ENCODE measurements at regions not wholly inside any gene's neighbourhood (a gene's known extent, or its start where the extent isn't known, plus 50 kb on each side); places are given as distances from the start of the nearest gene placed in this dataset.

DNA sequence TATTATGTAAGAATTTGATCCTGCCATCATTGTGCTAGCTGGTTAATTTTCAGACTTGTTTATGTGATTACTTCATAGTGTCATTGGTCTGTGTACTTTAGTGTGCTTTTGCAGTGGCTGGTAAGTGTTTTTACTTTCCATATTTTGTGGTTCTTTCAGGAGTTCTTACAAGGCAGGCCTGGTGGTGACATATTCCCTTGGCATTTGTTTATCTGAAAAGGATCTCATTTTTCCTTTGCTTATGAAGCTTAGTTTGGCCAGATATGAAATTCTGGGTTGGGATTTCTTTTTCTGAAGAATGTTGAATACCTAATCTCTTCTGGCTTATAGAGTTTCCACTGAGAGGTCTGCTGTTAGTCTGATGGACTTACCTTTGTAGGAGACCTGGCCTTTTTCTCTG lies 72.8 kb upstream of the MC4R start:
- no peak for DNase-seq

DNA sequence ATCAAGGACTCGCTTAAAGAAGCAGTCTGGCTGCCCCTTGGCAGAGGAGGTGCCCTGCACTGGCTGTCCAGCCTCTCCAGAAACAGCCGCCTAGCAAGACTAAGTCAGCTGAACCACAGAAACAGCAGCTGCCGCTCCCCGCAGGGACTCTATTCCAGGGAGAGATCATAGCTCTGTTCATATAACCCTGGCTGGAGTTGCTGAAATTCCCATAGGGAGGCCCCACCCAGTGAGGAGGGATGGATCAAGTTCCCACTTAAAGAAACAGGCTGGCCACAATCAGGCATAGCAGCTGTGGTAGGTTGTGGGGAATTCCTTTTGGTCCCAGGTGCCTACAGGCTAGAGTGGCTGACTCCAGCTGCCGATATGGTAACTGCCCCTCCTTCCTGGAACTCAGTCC lies 74.2 kb upstream of the MC4R start:
- DNase-seq = peak; percentile 27 to 82 (median 62)

DNA sequence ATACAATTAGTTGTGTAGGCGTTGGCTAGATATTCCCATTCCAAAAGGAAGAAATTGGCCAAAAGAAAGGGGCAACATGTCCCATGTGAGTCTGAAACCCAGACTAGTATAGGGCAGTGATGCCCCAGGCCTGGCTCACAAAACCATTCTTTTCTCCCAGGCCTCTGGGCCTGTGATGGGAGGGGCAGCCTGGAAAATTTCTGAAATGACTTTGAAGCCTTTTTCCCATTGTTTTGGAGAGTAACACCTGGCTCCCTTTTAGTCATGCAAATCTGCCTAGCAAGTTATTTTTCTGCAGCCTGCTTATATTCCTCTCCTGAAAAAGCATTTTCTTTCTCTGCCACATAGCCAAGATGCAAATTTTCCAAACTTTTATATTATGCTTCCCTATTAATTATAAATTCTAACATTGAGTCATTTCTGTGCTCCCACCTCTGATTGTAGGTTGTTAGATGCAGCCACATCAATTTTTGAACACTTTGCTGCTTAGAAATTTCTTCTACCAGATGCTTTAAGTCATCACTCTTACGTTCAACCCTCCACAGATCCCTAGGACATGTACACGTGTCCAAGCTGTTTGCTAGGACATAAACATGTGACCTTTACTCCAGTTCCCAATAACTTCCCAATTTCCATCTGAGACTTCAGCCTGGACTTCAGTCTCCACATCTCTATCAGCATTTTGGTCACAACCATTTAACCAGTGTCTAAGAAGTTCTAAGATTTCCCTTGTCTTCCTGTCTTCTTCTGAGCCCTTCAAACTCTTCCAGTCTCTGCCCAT lies 76.1 kb upstream of the MC4R start:
- no peak for DNase-seq

DNA sequence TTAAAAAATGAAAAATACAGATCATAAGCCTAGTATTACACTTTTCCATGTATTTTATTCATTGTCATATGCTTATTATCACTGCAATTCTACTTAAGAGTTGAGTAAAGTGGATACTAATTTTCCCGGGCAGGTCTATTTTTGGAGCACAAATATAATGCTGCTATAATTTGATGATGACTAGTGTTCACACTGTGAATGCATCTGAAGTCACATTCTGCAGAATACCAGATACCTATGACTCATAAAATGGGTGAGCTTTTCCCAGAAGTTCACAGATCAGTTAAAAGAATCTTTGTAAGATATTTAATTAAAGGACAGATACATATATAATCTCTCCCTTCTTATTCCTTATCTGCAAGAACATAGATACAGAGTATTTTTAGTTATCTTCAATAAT lies 79.8 kb upstream of the MC4R start:
- DNase-seq = peak in 2 of 3 experiments; percentile 23 to 69

DNA sequence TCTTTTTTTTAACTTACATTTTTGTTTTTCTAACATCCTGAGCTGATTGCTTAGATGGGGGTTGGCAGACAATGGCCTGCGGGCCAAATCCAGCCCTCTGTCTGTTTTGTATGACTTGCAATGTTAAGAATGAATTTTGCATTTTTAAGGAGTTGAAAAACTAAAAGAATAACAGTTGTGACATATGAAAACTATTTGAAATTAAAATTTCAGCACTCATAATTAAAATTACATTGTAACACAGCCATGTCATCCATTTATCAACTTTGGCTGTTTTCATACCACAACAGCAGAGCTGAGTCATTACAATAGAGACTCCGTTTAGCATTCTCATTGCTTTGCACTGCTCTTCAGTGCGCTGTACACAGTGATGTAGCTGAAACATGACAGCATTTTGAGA lies 94.1 kb upstream of the MC4R start:
- no peak for DNase-seq

DNA sequence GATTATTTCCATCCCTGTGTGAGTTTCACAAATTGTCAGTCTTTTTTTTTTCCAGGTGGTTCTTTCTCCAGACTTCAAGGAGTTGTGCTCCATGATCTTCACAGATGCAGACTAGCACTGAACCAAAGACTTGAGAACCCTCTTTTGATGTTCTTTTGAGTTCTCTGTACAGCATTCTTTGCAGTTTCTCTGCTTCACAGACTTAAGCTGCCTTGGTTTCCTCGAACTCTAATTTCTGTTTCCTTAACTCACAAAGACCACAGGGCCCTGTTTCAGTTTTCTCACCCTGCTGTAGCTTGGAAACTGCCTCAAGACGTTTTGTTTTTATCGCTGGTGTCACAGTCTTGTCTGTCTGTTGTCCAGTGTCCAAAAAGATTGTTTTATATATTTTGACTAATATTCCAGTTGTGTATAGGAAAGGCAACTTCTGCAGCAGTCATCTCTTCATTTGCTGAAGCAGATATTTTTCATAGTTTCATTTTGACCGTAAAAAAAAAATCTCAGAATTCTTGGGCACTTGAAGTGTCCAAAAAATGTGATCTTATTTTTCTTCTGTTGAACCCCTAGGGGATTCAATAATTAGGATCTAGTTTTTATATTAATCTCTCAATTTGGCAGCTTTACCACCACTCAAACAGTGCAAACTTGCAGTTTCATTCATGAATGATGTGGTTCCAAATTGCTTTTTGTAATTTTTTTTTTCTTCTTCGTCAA lies 97.0 kb upstream of the MC4R start:
- DNase-seq = peak in 1 of 3 experiments; percentile 47

DNA sequence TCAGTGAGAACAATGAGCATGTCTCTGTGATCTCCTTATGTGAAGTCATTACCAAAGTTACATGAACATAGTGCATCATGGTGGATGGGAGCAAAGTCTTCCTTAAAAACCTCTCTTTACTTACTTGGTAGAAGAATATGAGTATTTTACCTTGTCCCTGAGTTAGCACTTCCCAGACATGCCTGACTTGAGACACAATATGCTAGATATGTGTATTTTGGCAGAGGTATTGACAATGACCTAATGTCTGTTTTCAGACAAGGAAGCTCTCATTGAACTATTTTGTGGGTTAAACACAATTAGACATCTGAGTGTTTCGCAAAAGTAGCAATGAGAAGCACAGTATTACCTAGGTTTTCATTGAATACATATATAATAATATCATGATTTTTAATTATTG lies 99.1 kb upstream of the MC4R start:
- no peak for DNase-seq

DNA sequence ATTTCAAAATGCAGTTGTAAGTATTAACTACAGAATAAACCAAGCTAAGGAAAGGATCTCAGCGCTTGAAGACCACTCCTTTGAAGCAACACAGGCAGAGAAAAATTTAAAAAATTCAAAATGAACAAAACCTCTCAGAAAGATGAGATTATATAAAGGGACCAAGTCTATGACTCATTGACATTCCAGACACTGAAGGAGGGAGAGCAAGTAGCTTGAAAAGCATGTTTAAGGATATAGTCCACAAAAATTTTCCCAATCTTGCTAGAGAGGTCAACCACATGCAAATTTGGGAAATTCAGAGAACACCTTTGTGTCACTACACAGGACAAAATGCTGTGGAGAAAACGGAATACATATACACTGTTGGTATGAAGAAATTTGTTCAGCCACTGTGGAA lies 112.6 kb upstream of the MC4R start:
- no peak for DNase-seq

DNA sequence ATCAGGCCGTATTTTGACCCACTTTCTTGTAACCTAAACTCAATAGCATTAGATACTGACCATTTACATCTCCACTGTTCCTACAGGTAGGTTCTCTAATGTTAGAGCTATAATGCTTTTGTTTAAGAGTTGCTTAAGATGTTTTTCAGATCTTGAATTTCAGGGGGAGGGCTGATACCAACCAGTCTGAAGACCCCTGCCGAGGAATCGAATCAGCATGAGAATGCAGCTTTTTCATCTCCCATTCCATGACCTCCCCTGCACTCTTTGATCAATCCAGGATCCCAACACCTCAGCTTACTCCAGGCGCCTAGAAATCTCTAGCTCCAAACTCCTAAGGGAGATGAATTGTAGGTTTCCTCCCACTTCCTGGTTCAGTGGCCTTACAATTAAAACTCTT lies 120.5 kb upstream of the MC4R start:
- DNase-seq = no peak

DNA sequence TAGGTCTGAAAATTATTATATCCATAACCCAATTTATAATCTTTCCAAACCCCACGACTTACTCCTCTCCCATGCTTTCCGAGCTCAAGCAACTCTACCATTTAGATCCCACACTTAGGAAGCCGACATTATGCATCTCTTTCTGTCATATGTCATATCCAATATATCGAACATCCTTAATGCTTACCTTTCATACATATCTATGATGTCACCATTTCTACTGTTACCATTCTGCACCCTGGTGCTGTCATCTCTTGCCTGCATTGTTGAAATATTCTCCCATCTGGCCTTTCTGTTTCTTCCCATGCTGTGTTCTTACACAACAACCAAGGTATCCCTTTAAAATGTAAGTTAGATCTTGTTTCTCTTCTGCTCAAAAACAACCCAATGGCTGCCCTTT lies 127.1 kb upstream of the MC4R start:
- no peak for DNase-seq

DNA sequence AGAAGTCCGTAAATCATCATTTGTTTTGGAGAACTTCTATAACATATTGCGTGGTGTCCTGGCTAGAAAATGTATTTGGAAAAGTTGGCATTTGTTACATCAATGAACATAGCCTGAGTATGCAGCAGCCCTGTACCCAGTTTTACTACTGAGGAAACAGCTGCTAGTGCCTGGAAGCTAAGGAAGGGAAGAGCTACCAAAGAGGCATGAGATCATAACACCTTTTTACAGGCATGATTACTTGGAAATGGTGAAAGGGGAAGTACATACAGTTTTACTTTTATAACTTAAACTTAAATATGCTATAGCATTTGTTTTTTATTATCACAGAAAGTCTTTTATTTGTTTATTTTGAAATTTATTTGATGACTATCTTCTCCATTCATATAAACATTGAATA lies 128.4 kb upstream of the MC4R start:
- DNase-seq = no peak

DNA sequence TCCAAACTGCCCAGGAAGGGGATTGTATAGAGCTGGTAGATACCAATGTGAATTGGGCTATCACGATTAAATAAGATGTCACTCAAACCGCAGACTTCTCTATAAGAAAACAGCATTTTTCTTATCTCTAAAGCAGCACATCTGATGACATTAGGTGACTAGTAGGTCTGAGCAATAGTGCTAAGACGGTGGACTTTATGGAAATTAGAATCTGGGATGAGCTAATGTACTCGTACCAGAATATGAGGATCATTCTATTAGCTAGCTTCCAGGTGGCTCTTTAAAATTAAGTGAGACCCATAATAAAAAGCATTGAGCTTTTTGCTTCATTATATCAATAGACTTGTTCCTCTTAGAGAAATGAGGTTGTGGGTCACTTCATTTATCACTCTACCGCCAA lies 130.0 kb upstream of the MC4R start:
- no peak for DNase-seq

DNA sequence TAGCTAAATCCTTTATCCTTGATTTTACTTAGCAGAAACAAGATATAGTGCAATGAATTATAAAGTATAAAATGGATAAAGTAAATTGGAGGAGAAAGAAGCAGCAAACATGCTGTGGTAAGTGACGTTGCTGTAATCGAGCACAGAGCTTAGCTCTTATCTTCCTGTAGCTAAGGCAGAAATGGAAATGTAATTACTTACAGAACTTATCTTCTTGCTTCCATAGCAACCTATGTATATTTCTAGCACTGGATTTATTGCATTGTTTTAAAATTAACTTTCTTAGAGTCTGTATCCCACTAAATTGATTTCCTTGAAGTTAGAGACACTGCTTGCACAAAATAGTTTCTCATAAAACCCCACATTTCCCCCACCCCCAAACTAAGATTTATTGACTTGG lies 130.6 kb upstream of the MC4R start:
- no peak for DNase-seq

DNA sequence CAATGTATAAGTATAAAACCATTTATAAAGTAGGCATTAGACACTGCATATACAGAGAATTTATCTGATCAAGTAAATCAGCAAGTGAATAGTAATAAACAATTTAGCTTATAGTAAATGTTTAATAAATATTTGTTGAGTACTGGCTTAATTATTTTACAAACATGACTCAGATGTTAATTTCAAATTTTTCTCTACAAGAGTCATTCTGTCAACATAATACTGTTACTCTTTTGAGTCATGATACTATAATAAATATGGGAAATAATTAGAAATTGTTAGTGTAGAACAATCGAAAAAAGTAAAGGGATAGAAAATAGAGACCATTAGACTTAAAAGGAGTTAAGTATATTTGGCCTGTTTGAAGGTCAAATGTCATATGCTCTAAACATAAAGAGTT lies 133.6 kb upstream of the MC4R start:
- DNase-seq = no peak

DNA sequence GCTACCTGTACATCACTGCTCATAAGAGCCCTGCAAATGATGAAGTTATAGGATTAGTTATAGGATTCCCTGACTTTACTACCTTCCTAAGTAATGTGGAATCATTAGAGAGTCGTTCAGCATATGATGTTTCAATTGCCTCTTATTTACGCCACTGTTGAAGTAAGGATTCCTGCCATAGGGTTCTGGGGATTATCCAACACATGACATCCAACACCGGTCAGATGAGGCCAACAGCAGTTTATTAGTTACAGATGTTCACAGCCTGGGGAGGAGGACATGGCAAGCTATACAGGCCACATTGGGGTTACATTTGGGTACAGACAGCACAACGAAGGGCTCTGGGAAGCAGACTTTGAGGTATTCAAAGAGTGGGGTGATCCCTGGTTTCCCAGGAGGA lies 134.1 kb upstream of the MC4R start:
- DNase-seq = no peak

DNA sequence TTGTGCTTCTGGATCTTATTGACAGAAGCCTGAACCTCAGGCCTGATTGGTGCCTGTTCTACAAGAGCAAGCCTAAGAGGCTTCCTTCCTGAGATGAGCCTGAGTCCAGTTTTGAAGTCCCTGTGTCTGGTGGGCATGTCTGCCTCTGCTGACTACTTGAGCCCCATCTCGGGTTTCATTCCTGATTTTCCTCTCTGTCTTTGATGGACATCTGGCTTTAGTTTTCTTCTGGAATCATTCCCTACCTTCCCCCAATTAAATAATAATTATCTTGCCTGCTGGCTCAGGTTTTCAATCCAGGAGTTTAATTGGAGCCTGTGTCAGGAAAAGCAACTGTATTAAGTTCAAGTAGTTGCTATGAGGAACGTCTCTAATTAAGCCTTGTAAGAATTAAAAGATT lies 135.5 kb upstream of the MC4R start:
- peak in 1 of 3 experiments; percentile 78 for DNase-seq

DNA sequence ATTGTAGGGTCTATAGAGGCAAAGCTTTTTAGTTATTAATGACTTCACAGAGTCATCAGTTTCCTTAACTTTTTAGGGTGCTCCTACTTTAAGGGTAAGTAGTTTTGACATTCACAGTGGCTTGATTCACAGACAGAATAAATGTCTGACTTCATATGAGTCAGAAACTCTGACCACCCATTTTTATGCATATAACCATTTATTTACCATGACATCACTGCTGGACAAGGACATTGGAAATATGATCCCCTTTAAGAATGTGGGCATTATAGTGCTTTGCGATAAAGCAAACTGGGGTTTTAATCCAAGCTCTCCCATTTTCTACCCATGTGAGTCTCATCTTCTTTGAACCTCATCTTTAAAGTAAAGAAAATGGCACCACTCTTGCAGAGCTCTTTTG lies 162.0 kb upstream of the MC4R start:
- no peak for DNase-seq

DNA sequence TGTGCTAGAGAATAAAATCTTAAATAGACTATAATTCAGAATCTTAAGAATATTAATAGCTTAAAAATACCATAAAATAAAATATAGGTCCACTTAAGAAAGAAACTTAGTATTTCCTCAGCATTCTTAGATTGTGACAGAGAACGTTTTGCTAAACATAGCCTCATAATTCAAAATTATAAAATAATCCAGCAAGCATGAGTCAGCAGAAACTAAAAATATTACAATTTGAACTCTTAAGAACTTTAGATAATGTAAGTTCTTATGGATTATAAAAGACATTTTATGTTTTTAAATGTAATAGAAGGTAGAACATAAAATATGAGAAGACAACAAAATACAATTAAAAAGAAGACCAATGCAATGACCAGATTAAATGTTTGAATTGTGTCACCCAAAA lies 164.5 kb upstream of the MC4R start:
- DNase-seq = no peak

DNA sequence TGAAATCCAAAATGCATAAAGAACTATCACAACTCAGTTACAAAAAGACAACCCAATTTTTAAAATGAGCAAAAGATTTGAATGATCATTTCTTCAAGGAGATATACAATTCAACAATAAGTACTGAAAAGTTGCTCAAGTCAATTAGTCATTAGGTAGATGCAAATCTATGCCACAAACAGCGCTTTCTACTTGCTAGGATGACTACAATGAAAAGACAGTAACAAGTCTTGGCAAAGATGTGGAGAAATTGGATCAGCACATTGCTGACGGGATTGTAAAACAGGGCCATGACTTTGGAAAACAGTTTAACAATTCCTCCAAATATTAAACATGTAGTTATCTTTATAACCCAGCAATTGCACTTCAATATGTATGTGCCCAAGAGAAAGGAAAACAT lies 166.3 kb upstream of the MC4R start:
- DNase-seq = no peak

DNA sequence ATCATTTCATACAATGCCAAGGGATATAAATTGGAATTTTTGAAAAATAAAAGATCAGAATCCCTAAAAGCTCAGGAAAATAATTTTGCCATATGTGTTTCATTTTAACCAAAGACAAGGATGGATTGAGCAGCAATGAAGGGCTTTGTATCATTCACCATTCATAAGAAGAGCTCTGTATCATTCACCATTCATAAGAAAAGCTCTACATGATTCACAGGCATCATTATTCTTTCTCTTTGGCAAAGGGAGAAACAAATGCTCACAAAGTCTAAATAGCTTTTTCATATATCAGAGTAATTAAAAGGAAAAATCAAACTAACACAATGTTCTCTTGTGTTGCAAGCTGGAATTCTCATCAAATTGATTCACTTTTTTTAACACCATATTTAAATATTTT lies 169.1 kb upstream of the MC4R start:
- DNase-seq = no peak

DNA sequence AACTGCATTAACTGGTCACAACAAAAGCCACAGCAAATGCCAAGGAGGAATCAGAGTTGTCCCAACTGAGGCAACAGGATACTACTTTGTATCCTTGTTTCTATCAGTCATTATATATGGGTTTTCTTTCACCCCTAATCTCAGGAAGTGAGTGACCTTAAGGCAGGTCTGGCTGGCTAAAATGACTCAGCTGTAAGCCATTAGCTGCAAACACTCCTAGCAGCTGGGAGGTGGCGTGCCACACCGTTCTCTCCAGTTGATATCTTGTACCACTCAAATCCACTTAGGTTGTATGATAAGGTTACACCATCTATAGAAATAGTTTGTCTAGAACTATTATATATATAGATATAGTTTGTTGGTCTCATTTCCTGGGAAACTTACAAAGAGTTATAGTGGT lies 171.1 kb upstream of the MC4R start:
- no peak for DNase-seq

DNA sequence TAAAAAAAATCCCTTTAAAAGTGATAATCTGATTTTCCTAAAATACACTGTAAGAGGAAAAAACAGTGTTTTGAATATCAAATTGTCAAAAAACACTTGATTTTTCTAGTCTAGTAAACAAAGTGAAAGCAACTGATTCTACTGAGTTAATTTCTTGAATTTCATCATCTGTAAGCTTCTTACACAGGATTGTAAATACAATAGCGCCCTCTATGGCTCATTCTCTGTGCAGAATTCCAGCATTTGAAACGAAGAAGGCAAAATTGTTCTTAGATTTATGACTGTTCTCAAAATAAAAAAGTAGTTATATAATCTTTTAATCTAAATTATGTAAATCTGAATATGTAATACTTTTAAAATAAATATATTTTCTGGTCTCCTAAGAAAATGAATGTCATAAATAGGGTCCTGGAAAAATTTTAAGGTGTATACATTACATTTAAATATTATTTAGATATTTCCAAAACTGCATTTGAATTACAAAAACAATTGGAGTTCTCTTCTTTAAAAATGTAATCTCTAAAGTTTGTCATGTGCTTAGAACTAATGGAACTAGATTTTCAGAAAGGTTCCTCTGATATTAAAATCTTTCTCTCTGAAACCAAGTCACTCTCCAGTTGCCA lies 176.9 kb upstream of the MC4R start:
- DNase-seq = peak; percentile 62 to 91 (median 83)

DNA sequence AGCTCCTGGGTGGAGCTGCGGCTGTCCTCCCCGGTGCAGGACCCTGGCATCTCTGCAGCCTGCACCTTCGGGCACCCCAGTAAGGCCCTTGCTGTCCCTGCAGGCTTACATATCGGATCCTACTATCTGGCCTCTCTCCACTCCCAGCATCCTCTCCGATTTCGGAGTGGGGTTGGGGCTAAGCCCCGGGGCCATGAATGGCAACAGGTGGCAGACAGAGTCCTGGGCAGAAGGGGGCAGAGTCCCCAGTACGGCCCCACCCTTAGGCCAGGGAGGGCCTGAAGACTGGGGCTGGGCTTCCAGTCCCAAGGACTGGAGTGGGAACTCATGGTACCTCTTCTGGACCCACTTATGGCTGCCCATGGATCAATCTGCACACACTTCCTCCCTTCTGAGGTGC lies 180.4 kb upstream of the MC4R start:
- no peak for DNase-seq

DNA sequence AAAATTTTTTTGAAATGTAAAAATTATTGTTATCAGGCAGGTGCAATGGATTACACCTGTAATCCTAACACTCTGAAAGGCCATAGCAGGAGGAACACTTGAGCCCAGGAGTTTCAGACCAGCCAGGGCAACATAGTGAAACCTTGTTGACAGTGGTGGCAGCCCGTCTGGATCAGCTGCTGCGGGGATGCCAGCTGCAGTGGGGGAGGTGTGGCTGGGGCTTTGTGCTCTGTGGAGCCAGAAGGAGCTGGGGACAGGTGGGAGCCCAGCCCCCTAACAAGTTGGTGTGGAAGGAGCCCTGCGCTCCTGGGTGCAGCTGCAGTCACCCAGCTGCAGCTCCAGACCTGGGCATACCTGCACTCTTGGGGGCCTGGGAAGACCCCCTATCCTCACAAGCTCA lies 182.4 kb upstream of the MC4R start:
- peak; percentile 34 to 69 (median 40) for DNase-seq
